ENCODE measurements at regions not wholly inside any gene's neighbourhood (a gene's known extent, or its start where the extent isn't known, plus 50 kb on each side); places are given as distances from the start of the nearest gene placed in this dataset.

DNA sequence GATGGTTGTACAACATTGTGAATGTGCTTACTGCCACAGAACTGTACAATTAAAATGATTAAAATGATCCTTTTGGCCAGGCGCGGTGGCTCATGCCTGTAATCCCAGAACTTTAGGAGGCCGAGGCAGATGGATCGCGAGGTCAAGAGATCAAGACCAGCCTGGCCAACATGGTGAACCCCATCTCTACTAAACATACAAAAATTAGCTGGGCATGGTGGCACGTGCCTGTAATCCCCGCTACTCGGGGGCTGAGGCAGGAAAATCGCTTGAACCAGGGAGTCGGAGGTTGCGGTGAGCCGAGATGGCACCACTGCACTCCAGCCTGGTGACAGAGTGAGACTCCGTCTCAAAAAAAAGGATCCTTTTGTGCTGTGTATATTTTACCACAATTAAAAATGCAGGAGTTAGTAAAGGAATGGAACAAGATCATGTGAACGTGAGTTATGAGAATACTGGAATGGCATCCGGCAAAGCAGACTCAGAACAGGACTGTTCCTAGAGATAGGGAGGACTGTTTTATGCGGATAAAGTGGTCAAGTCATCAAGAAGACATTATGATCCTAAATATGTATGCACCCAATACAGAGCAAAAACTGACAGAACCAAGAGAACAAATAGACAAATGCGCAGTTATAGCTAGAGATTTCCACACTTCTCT is 58.0 kb upstream of the CLDN5 start:
- TF ChIP-seq, protein P1, sequence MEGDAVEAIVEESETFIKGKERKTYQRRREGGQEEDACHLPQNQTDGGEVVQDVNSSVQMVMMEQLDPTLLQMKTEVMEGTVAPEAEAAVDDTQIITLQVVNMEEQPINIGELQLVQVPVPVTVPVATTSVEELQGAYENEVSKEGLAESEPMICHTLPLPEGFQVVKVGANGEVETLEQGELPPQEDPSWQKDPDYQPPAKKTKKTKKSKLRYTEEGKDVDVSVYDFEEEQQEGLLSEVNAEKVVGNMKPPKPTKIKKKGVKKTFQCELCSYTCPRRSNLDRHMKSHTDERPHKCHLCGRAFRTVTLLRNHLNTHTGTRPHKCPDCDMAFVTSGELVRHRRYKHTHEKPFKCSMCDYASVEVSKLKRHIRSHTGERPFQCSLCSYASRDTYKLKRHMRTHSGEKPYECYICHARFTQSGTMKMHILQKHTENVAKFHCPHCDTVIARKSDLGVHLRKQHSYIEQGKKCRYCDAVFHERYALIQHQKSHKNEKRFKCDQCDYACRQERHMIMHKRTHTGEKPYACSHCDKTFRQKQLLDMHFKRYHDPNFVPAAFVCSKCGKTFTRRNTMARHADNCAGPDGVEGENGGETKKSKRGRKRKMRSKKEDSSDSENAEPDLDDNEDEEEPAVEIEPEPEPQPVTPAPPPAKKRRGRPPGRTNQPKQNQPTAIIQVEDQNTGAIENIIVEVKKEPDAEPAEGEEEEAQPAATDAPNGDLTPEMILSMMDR (IDR thresholded peaks at IDR 0.05 in 8 of 11, conservative IDR thresholded peaks at IDR 0.05 in 3 of 11), result no peak
- TF ChIP-seq POLR2A (IDR thresholded peaks at IDR 0.05), result no peak
